Fibroblast of the aortic adventitia (primary cell): ENCODE measurements at regions not wholly inside any gene's neighbourhood (a gene's known extent, or its start where the extent isn't known, plus 50 kb on each side); places are given as distances from the start of the nearest gene placed in this dataset.

Experiments
- DNase-seq: peaks from one replicate; pipeline ENCODE4 v3.0.0-alpha.2; 2010; ENCODE audit warnings: low read depth
- H3K4me3 ChIP-seq: 2 replicates; pipeline ENCODE4 v1.5.1; 2011; ENCODE audit warnings: low read depth, mild to moderate bottlenecking, control low read depth, low read length, moderate library complexity
- CTCF ChIP-seq: IDR thresholded peaks from 2 replicates; pipeline ENCODE4 v1.5.1; 2011; ENCODE audit warnings: mild to moderate bottlenecking, low read length, control low read depth, inconsistent platforms; ENCODE audit not compliant: insufficient read depth

- no peak for DNase-seq
- no peak overlapping the region for H3K4me3 ChIP-seq
- TF ChIP-seq CTCF, result no peak
Measured at GRCh38 chr4:138758196-138758595, 257.4 kb upstream of the NOCT start.

GRCh38 chr4:138757432-138757831 lies 258.1 kb upstream of the NOCT start:
- no peak overlapping the region for H3K4me3 ChIP-seq
- TF ChIP-seq CTCF, result no peak
- no peak for DNase-seq

GRCh38 chr4:138756519-138756918 lies 259.1 kb upstream of the NOCT start:
- DNase-seq, result no peak
- no peak overlapping the region for H3K4me3 ChIP-seq
- TF ChIP-seq CTCF, result no peak

- peak; percentile 9 for DNase-seq
- no peak overlapping the region for H3K4me3 ChIP-seq
- no peak for TF ChIP-seq CTCF
Measured at GRCh38 chr4:138751309-138751708, 264.3 kb upstream of the NOCT start.

GRCh38 chr4:138749303-138749702 lies 266.3 kb upstream of the NOCT start:
- peak; percentile 33 for DNase-seq
- TF ChIP-seq CTCF, result no peak
- no peak overlapping the region for H3K4me3 ChIP-seq

- H3K4me3 ChIP-seq, result no peak overlapping the region
- TF ChIP-seq CTCF, result no peak
- DNase-seq, result no peak
Measured at GRCh38 chr4:138741766-138742377, 273.7 kb upstream of the NOCT start.
